ENCODE measurements at regions not wholly inside any gene's neighbourhood (a gene's known extent, or its start where the extent isn't known, plus 50 kb on each side); places are given as distances from the start of the nearest gene placed in this dataset.

DNA sequence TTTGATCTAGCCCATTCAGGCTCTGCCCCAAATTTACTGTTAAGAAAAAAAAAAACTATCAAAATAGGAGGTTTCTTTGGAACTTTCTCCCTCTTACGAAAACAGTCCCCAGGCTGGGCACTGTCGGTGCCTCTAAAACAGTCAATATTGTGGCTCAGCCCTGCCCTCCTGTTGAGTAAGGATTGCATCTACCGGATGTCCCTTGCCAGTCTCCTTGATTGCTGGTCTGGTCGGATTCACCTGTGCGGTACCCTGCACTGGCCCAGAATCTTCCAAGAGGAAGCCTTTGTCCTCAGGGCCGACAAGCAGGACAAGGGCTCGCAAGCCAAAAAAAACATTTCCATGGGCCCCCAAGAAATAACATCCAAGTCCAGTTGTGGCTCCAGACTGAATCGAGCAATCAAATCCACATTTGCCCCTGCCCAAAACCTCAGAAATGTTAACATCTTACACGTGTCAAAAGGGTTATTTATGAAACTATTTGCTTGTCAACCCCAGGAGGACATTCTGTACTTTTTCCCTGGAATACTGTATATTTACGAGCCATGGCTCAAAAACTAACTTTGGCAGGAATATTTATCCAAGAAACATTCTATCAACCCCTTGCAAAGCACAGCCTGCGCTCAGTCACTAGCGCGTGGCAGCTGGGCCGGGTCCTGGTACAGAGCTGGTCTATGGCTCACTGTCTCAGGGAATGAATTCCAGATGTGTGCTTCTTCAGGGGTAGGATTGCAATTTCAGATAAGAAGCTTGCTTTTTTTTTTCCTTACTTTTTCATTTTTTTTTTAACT, 129.2 kb upstream of the ADRA1B start:
- TF ChIP-seq, protein P1, sequence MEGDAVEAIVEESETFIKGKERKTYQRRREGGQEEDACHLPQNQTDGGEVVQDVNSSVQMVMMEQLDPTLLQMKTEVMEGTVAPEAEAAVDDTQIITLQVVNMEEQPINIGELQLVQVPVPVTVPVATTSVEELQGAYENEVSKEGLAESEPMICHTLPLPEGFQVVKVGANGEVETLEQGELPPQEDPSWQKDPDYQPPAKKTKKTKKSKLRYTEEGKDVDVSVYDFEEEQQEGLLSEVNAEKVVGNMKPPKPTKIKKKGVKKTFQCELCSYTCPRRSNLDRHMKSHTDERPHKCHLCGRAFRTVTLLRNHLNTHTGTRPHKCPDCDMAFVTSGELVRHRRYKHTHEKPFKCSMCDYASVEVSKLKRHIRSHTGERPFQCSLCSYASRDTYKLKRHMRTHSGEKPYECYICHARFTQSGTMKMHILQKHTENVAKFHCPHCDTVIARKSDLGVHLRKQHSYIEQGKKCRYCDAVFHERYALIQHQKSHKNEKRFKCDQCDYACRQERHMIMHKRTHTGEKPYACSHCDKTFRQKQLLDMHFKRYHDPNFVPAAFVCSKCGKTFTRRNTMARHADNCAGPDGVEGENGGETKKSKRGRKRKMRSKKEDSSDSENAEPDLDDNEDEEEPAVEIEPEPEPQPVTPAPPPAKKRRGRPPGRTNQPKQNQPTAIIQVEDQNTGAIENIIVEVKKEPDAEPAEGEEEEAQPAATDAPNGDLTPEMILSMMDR (IDR thresholded peaks at IDR 0.05; ENCODE audit: low read depth, low read length), result no peak
- no peak overlapping the region for H3K4me3 ChIP-seq (ENCODE audit: low read depth, low read length)

DNA sequence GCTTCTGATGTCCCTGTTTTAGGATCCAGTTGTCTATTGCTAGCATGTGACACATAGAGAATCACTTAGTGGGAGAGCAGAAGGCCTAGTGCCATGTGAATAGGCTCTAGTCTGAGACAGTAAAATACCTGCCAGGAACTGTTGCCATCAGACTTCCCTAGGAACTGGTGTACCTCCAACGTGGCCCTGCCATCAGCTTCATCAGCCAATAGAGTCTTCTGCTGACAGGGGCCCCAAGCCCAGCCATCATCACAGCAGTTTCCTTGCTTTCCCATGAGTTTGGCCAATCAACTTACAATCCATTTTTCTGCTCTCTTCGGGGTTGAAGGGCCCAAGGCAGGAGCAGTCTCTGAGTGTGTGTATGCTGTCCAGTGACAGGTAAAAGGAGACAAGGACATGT, 128.4 kb upstream of the ADRA1B start:
- no peak overlapping the region for H3K4me3 ChIP-seq (ENCODE audit: low read depth, low read length)
- TF ChIP-seq, protein P1 (IDR thresholded peaks at IDR 0.05; ENCODE audit: low read depth, low read length), result no peak

DNA sequence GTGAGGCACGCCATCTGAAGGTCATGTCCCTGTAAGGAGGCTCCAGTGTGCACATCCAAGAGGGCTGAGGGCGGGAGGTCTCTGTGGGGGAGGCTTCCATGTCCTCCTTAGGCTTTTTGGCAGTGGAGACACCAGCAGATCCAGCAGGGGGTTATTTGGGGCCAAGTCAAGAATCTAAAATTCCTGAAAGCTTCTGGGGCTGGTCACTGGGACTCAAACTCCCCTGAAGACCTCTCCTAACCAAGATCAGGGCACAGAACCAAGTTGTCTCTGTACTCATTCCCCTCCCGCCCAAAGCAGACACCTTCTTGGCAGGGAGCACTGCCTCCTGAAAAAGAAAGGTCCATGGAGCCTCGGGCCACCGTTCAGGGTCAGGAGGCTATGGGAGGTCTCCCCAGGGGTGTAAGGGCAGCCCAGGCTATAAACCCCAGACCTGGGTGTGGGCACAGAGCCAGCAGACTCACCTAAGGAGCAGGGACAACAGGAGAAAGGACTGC, 127.4 kb upstream of the ADRA1B start:
- no peak overlapping the region for H3K4me3 ChIP-seq (ENCODE audit: low read depth, low read length)
- TF ChIP-seq, protein P1 (IDR thresholded peaks at IDR 0.05; ENCODE audit: low read depth, low read length), result no peak

DNA sequence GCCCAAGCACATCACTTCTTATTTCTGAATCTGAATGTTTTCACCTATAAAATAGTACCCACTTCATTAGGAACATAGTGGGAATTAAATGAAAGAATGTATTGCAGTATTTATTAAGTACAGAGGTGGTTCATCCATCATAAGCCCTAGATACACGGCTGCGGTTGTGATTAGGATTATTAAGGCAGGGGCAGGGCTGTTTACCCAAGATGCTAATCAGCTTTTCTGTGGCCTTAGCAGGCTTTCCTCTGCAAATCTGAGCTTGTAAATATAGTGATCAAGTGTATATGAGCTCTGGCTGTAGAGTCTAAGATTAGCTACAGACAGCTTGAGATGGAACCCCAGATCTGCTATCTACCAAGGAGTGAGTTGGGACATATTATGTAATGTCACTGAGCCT, 124.1 kb upstream of the ADRA1B start:
- no peak overlapping the region for H3K4me3 ChIP-seq (ENCODE audit: low read depth, low read length)
- TF ChIP-seq, protein P1 (IDR thresholded peaks at IDR 0.05; ENCODE audit: low read depth, low read length), result no peak

DNA sequence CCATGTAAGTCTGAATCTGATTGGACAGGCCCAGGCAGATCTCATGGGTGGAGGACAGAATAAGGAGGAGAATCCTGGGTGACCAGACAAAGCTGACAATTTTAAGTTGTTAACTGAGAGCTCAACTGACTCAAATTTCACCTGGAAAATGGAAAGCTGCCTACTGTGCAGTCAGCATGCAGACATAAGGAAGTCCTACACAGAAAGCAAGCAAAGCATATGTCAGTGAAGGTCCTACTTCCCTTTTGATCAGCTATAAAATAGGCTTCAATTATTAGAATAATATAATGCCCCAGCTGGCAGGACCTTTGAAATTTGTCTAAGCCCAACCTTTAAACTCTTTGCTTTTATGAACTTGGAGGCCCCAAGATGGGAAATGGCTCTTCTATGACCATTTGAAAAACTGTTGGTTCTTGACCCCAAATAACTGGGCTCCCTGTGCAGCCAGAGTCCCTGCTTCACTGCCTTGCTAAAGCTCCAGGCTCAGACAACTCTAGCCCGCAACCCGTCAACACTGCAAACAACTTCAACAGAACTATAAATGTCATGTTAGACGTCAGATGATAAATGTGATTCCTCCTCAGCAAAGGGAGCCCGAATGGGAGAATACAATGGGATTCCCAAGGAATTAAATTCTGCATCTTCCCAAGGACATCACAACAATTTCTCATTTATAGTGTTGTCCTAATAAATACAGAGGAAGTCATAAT, 118.9 kb upstream of the ADRA1B start:
- TF ChIP-seq, protein P1 (IDR thresholded peaks at IDR 0.05; ENCODE audit: low read depth, low read length), result no peak
- no peak overlapping the region for H3K4me3 ChIP-seq (ENCODE audit: low read depth, low read length)

DNA sequence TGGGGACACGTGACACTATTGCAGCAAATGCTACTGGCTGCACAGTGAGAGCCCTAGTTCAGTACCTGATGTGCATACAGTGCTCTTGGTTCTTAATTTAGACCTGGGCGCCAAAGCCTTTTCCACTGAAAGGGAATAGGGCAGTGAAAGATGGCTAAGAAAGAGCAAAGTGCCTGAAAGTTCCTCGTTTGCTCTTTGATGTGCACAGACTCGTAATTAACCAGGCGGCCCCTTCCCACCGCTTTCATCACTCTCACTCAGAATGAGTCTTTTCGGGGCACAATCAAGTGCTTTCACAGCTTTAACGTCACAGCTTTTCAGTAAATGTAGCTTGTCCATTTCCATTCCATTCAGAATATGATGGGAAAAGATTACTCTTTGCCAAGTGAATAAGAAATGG, 116.6 kb upstream of the ADRA1B start:
- H3K4me3 ChIP-seq (ENCODE audit: low read depth, low read length), result no peak overlapping the region
- TF ChIP-seq, protein P1 (IDR thresholded peaks at IDR 0.05; ENCODE audit: low read depth, low read length), result no peak
